ENCODE measurements at regions not wholly inside any gene's neighbourhood (a gene's known extent, or its start where the extent isn't known, plus 50 kb on each side); places are given as distances from the start of the nearest gene placed in this dataset.
"Not testable (repeated sequence)": the region's sequence is repeated elsewhere in the genome, so short reads cannot be mapped to it uniquely, and the experiment has no call there.

GRCh38 chr3:88997260-88997659 is 110.2 kb upstream of the EPHA3 start:
- H3K4me3 ChIP-seq (ENCODE audit: low read depth, low read length) = no peak overlapping the region
- DNase-seq (ENCODE audit: low read depth) = no peak
- TF ChIP-seq CTCF (conservative IDR thresholded peaks at IDR 0.05; ENCODE audit: low read depth, low read length) = no peak

GRCh38 chr3:89000886-89001285 is 106.5 kb upstream of the EPHA3 start:
- no peak for TF ChIP-seq CTCF (conservative IDR thresholded peaks at IDR 0.05; ENCODE audit: low read depth, low read length)
- H3K4me3 ChIP-seq (ENCODE audit: low read depth, low read length) = no peak overlapping the region
- peak; percentile 85 for DNase-seq (ENCODE audit: low read depth)

GRCh38 chr3:89002191-89002590 is 105.2 kb upstream of the EPHA3 start:
- no peak for TF ChIP-seq CTCF (conservative IDR thresholded peaks at IDR 0.05; ENCODE audit: low read depth, low read length)
- DNase-seq (ENCODE audit: low read depth) = peak; percentile 7
- no peak overlapping the region for H3K4me3 ChIP-seq (ENCODE audit: low read depth, low read length)

GRCh38 chr3:89013536-89013935 is 93.9 kb upstream of the EPHA3 start:
- TF ChIP-seq CTCF (conservative IDR thresholded peaks at IDR 0.05; ENCODE audit: low read depth, low read length) = no peak
- no peak for DNase-seq (ENCODE audit: low read depth)
- H3K4me3 ChIP-seq (ENCODE audit: low read depth, low read length) = no peak overlapping the region

- DNase-seq (ENCODE audit: low read depth) = no peak
- H3K4me3 ChIP-seq (ENCODE audit: low read depth, low read length) = no peak overlapping the region
- TF ChIP-seq CTCF (conservative IDR thresholded peaks at IDR 0.05; ENCODE audit: low read depth, low read length) = no peak
Observed at GRCh38 chr3:89017531-89017930, 89.9 kb upstream of the EPHA3 start.

GRCh38 chr3:89025185-89025584 is 82.2 kb upstream of the EPHA3 start:
- no peak for TF ChIP-seq CTCF (conservative IDR thresholded peaks at IDR 0.05; ENCODE audit: low read depth, low read length)
- peak; percentile 54 for DNase-seq (ENCODE audit: low read depth)
- H3K4me3 ChIP-seq (ENCODE audit: low read depth, low read length) = peak overlapping the region; percentile 11

- DNase-seq (ENCODE audit: low read depth) = peak; percentile 74
- no peak overlapping the region for H3K4me3 ChIP-seq (ENCODE audit: low read depth, low read length)
- TF ChIP-seq CTCF (conservative IDR thresholded peaks at IDR 0.05; ENCODE audit: low read depth, low read length) = no peak
Observed at GRCh38 chr3:89032346-89033013, 74.9 kb upstream of the EPHA3 start.

GRCh38 chr3:89034723-89035122 is 72.7 kb upstream of the EPHA3 start:
- H3K4me3 ChIP-seq (ENCODE audit: low read depth, low read length); DNase-seq (ENCODE audit: low read depth): not testable (repeated sequence)

Data from choroid plexus epithelial cell (primary cell).